ENCODE measurements at regions not wholly inside any gene's neighbourhood (a gene's known extent, or its start where the extent isn't known, plus 50 kb on each side); places are given as distances from the start of the nearest gene placed in this dataset.

DNA sequence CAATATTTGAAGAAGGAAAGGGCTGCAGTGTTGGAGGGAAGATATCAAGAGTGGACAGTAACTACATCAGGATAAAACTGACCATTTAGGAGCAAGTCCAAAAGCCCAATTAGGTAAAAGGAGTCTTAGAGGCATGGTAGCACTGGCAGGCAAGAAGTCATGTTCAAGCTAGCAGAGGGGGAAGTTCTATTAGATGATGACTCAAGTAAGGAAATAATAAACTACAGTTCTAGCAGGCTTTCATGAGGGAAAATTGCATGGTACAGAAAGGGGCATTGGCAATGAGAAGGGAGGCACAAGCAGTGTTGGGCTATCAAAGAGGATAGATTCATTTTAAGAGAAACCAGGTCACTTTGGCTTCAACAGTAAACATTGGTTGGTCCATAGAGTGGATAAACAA is 156.1 kb upstream of the PTPRK start:
- TF ChIP-seq, protein P1, sequence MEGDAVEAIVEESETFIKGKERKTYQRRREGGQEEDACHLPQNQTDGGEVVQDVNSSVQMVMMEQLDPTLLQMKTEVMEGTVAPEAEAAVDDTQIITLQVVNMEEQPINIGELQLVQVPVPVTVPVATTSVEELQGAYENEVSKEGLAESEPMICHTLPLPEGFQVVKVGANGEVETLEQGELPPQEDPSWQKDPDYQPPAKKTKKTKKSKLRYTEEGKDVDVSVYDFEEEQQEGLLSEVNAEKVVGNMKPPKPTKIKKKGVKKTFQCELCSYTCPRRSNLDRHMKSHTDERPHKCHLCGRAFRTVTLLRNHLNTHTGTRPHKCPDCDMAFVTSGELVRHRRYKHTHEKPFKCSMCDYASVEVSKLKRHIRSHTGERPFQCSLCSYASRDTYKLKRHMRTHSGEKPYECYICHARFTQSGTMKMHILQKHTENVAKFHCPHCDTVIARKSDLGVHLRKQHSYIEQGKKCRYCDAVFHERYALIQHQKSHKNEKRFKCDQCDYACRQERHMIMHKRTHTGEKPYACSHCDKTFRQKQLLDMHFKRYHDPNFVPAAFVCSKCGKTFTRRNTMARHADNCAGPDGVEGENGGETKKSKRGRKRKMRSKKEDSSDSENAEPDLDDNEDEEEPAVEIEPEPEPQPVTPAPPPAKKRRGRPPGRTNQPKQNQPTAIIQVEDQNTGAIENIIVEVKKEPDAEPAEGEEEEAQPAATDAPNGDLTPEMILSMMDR (IDR thresholded peaks at IDR 0.05), result no peak
- no peak for TF ChIP-seq POLR2A (IDR thresholded peaks at IDR 0.05)

Measured in thyroid gland (tissue), 4 donors.